Right ventricle myocardium inferior (tissue), 1 donor: ENCODE measurements at regions not wholly inside any gene's neighbourhood (a gene's known extent, or its start where the extent isn't known, plus 50 kb on each side); places are given as distances from the start of the nearest gene placed in this dataset.
"Not testable (repeated sequence)": the region's sequence is repeated elsewhere in the genome, so short reads cannot be mapped to it uniquely, and the experiment has no call there.

ENCODE experiments used
- ATAC-seq: fragments of 200-7000 bp; cut with Tn5 transposase; one replicate; pipeline ENCODE4 v1.9.1; 2020; ENCODE audit warnings: mild to moderate bottlenecking, moderate library complexity
- DNase-seq: peaks from one replicate; pipeline ENCODE4 v3.0.0; 2021; ENCODE audit errors: missing footprints
- intact Hi-C: fragments of 100-400 bp; cut with DNase I; formaldehyde crosslinking; loops from one replicate; pipeline ENCODE4 v1.11.0; 2022
- donor health status: DM: no; HTN: yes; CAD: no; lungs with severe emphysema.

GRCh38 chr13:33571618-33572017, 246.3 kb upstream of the RFC3 start:
- DNase-seq (no peak), ATAC-seq (no peak)
- intact Hi-C loops, result no loop called here

GRCh38 chr13:33572322-33572721, 245.6 kb upstream of the RFC3 start:
- intact Hi-C loops, ATAC-seq: not testable (repeated sequence)
- peak; percentile 20 for DNase-seq

GRCh38 chr13:33575378-33575777, 242.6 kb upstream of the RFC3 start:
- no peak for ATAC-seq
- intact Hi-C loops, result no loop called here
- no peak for DNase-seq

- intact Hi-C loops, result no loop called here
- ATAC-seq (no peak), DNase-seq (no peak)
Measured at GRCh38 chr13:33577007-33577406, 240.9 kb upstream of the RFC3 start.

GRCh38 chr13:33578786-33579185, 239.2 kb upstream of the RFC3 start:
- ATAC-seq, result no peak
- intact Hi-C loops, result no loop called here
- DNase-seq, result no peak

GRCh38 chr13:33582121-33582520, 235.8 kb upstream of the RFC3 start:
- ATAC-seq (no peak), DNase-seq (no peak)
- intact Hi-C loops, result no loop called here

- no peak for DNase-seq
- ATAC-seq, result no peak
- intact Hi-C loops, result no loop called here
Measured at GRCh38 chr13:33583398-33583797, 234.6 kb upstream of the RFC3 start.

GRCh38 chr13:33590936-33591335, 227.0 kb upstream of the RFC3 start:
- ATAC-seq (no peak), DNase-seq (no peak)
- intact Hi-C loops, result no loop called here

GRCh38 chr13:33606692-33607091, 211.3 kb upstream of the RFC3 start:
- intact Hi-C loops, result no loop called here
- ATAC-seq (no peak), DNase-seq (no peak)

GRCh38 chr13:33610438-33611120, 207.4 kb upstream of the RFC3 start:
- ATAC-seq (peak; percentile 88), DNase-seq (peak; percentile 86)
- intact Hi-C loops, result loop anchor here (2.0 kb wide), 3 partner anchors 66 to 112 kb away; no protein-coding TSS in a partner anchor

GRCh38 chr13:33611121-33611805, 206.7 kb upstream of the RFC3 start:
- intact Hi-C loops, result loop anchor here (2.0 kb wide), 3 partner anchors 66 to 112 kb away; no protein-coding TSS in a partner anchor
- DNase-seq (peak; percentile 82), ATAC-seq (peak; percentile 90)

GRCh38 chr13:33612641-33613638, 205.0 kb upstream of the RFC3 start:
- intact Hi-C loops, result no loop called here
- ATAC-seq (no peak), DNase-seq (no peak)

GRCh38 chr13:33615436-33615835, 202.5 kb upstream of the RFC3 start:
- ATAC-seq, result no peak
- intact Hi-C loops, result no loop called here
- no peak for DNase-seq

GRCh38 chr13:33616130-33616529, 201.8 kb upstream of the RFC3 start:
- DNase-seq (no peak), ATAC-seq (no peak)
- intact Hi-C loops, result no loop called here

- intact Hi-C loops, result no loop called here
- DNase-seq (no peak), ATAC-seq (no peak)
Measured at GRCh38 chr13:33617055-33617454, 200.9 kb upstream of the RFC3 start.

GRCh38 chr13:33624253-33624652, 193.7 kb upstream of the RFC3 start:
- intact Hi-C loops, result no loop called here
- no peak for DNase-seq
- no peak for ATAC-seq

GRCh38 chr13:33624740-33625139, 193.2 kb upstream of the RFC3 start:
- no peak for ATAC-seq

GRCh38 chr13:33626407-33626806, 191.5 kb upstream of the RFC3 start:
- DNase-seq (no peak), ATAC-seq (no peak)
- intact Hi-C loops, result no loop called here

More at GRCh38 chr13:33624740-33625139, 193.2 kb upstream of the RFC3 start:
- no peak for DNase-seq
- intact Hi-C loops, result no loop called here

- ATAC-seq (no peak), DNase-seq (no peak)
- intact Hi-C loops, result no loop called here
Measured at GRCh38 chr13:33628662-33629061, 189.3 kb upstream of the RFC3 start.
